ENCODE measurements at regions not wholly inside any gene's neighbourhood (a gene's known extent, or its start where the extent isn't known, plus 50 kb on each side); places are given as distances from the start of the nearest gene placed in this dataset.

DNA sequence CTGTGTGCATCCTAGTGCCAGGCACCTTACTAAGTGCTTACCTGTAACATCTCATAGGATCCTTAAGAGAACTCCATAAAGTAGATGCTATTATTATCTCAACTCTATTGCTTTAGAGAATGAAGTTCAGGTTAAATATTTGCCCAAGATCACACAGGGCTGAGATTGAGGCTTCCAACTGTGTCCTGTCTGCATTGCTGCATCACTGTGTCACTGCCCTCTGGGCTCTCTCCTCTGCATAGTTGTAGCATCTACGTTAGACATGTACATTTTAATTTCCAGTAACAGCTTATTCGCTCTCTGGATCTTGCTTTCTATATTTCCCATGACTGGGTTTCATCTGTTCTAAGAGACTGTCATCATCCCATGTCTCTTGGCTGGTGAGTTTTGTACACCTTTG lies 63.6 kb upstream of the FZD8 start:
- BruUV-seq (replicated peaks), result no TSS peak
- Histone ChIP-seq H3K4me1 (ENCODE audit: insufficient read depth, low read length, poor library complexity, severe bottlenecking) (no peaks in the 10 kb centered on the region), H3K27ac (ENCODE audit: low read depth, low read length, poor library complexity, severe bottlenecking) (no peak overlapping the region), H3K4me3 (ENCODE audit: low read depth, low read length, poor library complexity, severe bottlenecking) (no peak overlapping the region), H3K27me3 (replicated peaks; ENCODE audit: insufficient read depth, low read depth, low read length, poor library complexity) (no peaks in the 10 kb centered on the region), H3K36me3 (ENCODE audit: insufficient read depth, low read length, poor library complexity, severe bottlenecking) (no peaks in the 10 kb centered on the region), H3K9me3 (ENCODE audit: low read depth, low read length, poor library complexity, severe bottlenecking) (no peaks in the 10 kb centered on the region)
- ChIA-PET CTCF (no interaction called here), POLR2A (ENCODE audit: low non-redundant PET) (no interaction called here)
- no peak for DNase-seq (ENCODE audit: low spot score)
- TF ChIP-seq EZH2 (IDR thresholded peaks at IDR 0.05; ENCODE audit: borderline replicate concordance, low read depth, low read length, poor library complexity, severe bottlenecking), result no peak
- intact Hi-C loops (cut with micrococcal nuclease; ENCODE audit: unreplicated experiment), result loop anchor here (2.0 kb wide), 1 partner anchor 19 kb away; no protein-coding TSS in a partner anchor

- TF ChIP-seq EZH2 (IDR thresholded peaks at IDR 0.05; ENCODE audit: borderline replicate concordance, low read depth, low read length, poor library complexity, severe bottlenecking), result no peak
- TF ChIP-seq, protein P1, sequence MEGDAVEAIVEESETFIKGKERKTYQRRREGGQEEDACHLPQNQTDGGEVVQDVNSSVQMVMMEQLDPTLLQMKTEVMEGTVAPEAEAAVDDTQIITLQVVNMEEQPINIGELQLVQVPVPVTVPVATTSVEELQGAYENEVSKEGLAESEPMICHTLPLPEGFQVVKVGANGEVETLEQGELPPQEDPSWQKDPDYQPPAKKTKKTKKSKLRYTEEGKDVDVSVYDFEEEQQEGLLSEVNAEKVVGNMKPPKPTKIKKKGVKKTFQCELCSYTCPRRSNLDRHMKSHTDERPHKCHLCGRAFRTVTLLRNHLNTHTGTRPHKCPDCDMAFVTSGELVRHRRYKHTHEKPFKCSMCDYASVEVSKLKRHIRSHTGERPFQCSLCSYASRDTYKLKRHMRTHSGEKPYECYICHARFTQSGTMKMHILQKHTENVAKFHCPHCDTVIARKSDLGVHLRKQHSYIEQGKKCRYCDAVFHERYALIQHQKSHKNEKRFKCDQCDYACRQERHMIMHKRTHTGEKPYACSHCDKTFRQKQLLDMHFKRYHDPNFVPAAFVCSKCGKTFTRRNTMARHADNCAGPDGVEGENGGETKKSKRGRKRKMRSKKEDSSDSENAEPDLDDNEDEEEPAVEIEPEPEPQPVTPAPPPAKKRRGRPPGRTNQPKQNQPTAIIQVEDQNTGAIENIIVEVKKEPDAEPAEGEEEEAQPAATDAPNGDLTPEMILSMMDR (conservative IDR thresholded peaks at IDR 0.05; ENCODE audit: low read depth, low read length), result no peak
- CTCF ChIA-PET, result no interaction called here
- no peak overlapping the region for H3K27ac ChIP-seq (ENCODE audit: low read depth, low read length, poor library complexity, severe bottlenecking)
- no peak overlapping the region for H3K4me3 ChIP-seq (ENCODE audit: low read depth, low read length, poor library complexity, severe bottlenecking)
- no peaks in the 10 kb centered on the region for H3K36me3 ChIP-seq (ENCODE audit: insufficient read depth, low read length, poor library complexity, severe bottlenecking)
- no peak for DNase-seq (ENCODE audit: low spot score)
- no peaks in the 10 kb centered on the region for H3K9me3 ChIP-seq (ENCODE audit: low read depth, low read length, poor library complexity, severe bottlenecking)
- POLR2A ChIA-PET (ENCODE audit: low non-redundant PET), result no interaction called here
- no peaks in the 10 kb centered on the region for H3K4me1 ChIP-seq (ENCODE audit: insufficient read depth, low read length, poor library complexity, severe bottlenecking)
- no peaks in the 10 kb centered on the region for H3K27me3 ChIP-seq (replicated peaks; ENCODE audit: insufficient read depth, low read depth, low read length, poor library complexity)
- BruUV-seq (replicated peaks), result no TSS peak
- intact Hi-C loops (cut with micrococcal nuclease; ENCODE audit: unreplicated experiment), result loop anchor here (2.0 kb wide), 1 partner anchor 20 kb away; no protein-coding TSS in a partner anchor
These were observed 63.0 kb upstream of the FZD8 start for GRCh38 chr10:35705051-35705450.

GRCh38 chr10:35704401-35704800 lies 62.3 kb upstream of the FZD8 start:
- no peaks in the 10 kb centered on the region for H3K27me3 ChIP-seq (replicated peaks; ENCODE audit: insufficient read depth, low read depth, low read length, poor library complexity)
- intact Hi-C loops (cut with micrococcal nuclease; ENCODE audit: unreplicated experiment), result loop anchor here (2.0 kb wide), 1 partner anchor 20 kb away; no protein-coding TSS in a partner anchor
- H3K4me3 ChIP-seq (ENCODE audit: low read depth, low read length, poor library complexity, severe bottlenecking), result no peak overlapping the region
- no peaks in the 10 kb centered on the region for H3K9me3 ChIP-seq (ENCODE audit: low read depth, low read length, poor library complexity, severe bottlenecking)
- ChIA-PET CTCF (no interaction called here), POLR2A (ENCODE audit: low non-redundant PET) (no interaction called here)
- H3K27ac ChIP-seq (ENCODE audit: low read depth, low read length, poor library complexity, severe bottlenecking), result no peak overlapping the region
- TF ChIP-seq, protein P1 (conservative IDR thresholded peaks at IDR 0.05; ENCODE audit: low read depth, low read length), result no peak
- no peak for TF ChIP-seq EZH2 (IDR thresholded peaks at IDR 0.05; ENCODE audit: borderline replicate concordance, low read depth, low read length, poor library complexity, severe bottlenecking)
- no peaks in the 10 kb centered on the region for H3K4me1 ChIP-seq (ENCODE audit: insufficient read depth, low read length, poor library complexity, severe bottlenecking)
- no peak for DNase-seq (ENCODE audit: low spot score)
- H3K36me3 ChIP-seq (ENCODE audit: insufficient read depth, low read length, poor library complexity, severe bottlenecking), result no peaks in the 10 kb centered on the region
- no TSS peak for BruUV-seq (replicated peaks)

DNA sequence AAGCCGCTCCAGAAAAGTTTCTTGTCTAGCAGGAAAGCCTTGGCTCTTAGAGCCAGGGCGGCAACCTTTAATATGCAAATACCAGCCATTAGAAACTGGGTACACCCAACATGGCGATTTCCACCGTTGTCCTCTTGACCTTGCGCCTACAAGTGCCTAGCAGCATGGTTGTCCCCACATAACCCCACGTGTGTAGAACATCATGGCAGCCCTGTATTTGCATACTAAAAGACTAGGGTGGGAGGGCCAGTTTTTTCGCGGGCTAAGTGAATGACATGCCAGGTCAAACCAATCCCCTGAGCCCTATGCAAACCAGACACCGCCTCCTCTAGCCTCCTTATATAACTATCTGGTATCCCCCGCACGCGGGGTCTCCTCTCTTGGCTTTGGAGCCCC lies 58.4 kb upstream of the FZD8 start:
- no TSS peak for BruUV-seq (replicated peaks)
- Histone ChIP-seq H3K4me3 (ENCODE audit: low read depth, low read length, poor library complexity, severe bottlenecking) (no peak overlapping the region), H3K27me3 (replicated peaks; ENCODE audit: insufficient read depth, low read depth, low read length, poor library complexity) (no peaks in the 10 kb centered on the region), H3K4me1 (ENCODE audit: insufficient read depth, low read length, poor library complexity, severe bottlenecking) (peaks cover 7% of the 10 kb centered on the region), H3K9me3 (ENCODE audit: low read depth, low read length, poor library complexity, severe bottlenecking) (no peaks in the 10 kb centered on the region), H3K36me3 (ENCODE audit: insufficient read depth, low read length, poor library complexity, severe bottlenecking) (no peaks in the 10 kb centered on the region), H3K27ac (ENCODE audit: low read depth, low read length, poor library complexity, severe bottlenecking) (no peak overlapping the region)
- no peak for DNase-seq (ENCODE audit: low spot score)
- intact Hi-C loops (cut with micrococcal nuclease; ENCODE audit: unreplicated experiment), result no loop called here
- no peak for TF ChIP-seq EZH2 (IDR thresholded peaks at IDR 0.05; ENCODE audit: borderline replicate concordance, low read depth, low read length, poor library complexity, severe bottlenecking)
- TF ChIP-seq, protein P1 (conservative IDR thresholded peaks at IDR 0.05; ENCODE audit: low read depth, low read length), result no peak
- ChIA-PET CTCF (no interaction called here), POLR2A (ENCODE audit: low non-redundant PET) (no interaction called here)

Measured in A673 (cell line).